Hematopoietic multipotent progenitor cell treated with erythropoietin and hydrocortisone succinate and interleukin-3 and kit ligand, for 6 days (in vitro differentiated cells): ENCODE measurements at regions not wholly inside any gene's neighbourhood (a gene's known extent, or its start where the extent isn't known, plus 50 kb on each side); places are given as distances from the start of the nearest gene placed in this dataset.

Source experiments
- DNase-seq: peaks from one replicate; pipeline ENCODE4 v3.0.0-alpha.2; 2015

- DNase-seq = no peak
Observed at GRCh38 chr19:33948651-33949335, 152.1 kb downstream of the KCTD15 start.

GRCh38 chr19:33950091-33950750, 153.6 kb downstream of the KCTD15 start:
- no peak for DNase-seq

GRCh38 chr19:33953023-33953422, 156.4 kb downstream of the KCTD15 start:
- DNase-seq = no peak

- DNase-seq = no peak
Observed at GRCh38 chr19:33953592-33953991, 156.9 kb downstream of the KCTD15 start.

- no peak for DNase-seq
Observed at GRCh38 chr19:33954686-33955085, 158.0 kb downstream of the KCTD15 start.

- DNase-seq = no peak
Observed at GRCh38 chr19:33956941-33957340, 160.3 kb downstream of the KCTD15 start.

- no peak for DNase-seq
Observed at GRCh38 chr19:33957804-33958203, 161.1 kb downstream of the KCTD15 start.

- no peak for DNase-seq
Observed at GRCh38 chr19:33960566-33960965, 163.9 kb downstream of the KCTD15 start.

- DNase-seq = no peak
Observed at GRCh38 chr19:33962161-33962560, 165.5 kb downstream of the KCTD15 start.

GRCh38 chr19:33963514-33963913, 166.8 kb downstream of the KCTD15 start:
- no peak for DNase-seq

- no peak for DNase-seq
Observed at GRCh38 chr19:33971073-33971472, 174.4 kb downstream of the KCTD15 start.

- no peak for DNase-seq
Observed at GRCh38 chr19:33977756-33978685, 181.4 kb downstream of the KCTD15 start.

GRCh38 chr19:33982706-33983105, 186.0 kb downstream of the KCTD15 start:
- no peak for DNase-seq

- no peak for DNase-seq
Observed at GRCh38 chr19:33988601-33989000, 183.7 kb upstream of the LSM14A start.

GRCh38 chr19:33997690-33998089, 174.6 kb upstream of the LSM14A start:
- DNase-seq = peak; percentile 9

- DNase-seq = no peak
Observed at GRCh38 chr19:33998302-33998701, 174.0 kb upstream of the LSM14A start.

GRCh38 chr19:33998739-33999345, 173.5 kb upstream of the LSM14A start:
- DNase-seq = peak; percentile 44

- no peak for DNase-seq
Observed at GRCh38 chr19:34017024-34017423, 155.3 kb upstream of the LSM14A start.

GRCh38 chr19:34017601-34018000, 154.7 kb upstream of the LSM14A start:
- no peak for DNase-seq

- no peak for DNase-seq
Observed at GRCh38 chr19:34018546-34018945, 153.8 kb upstream of the LSM14A start.

GRCh38 chr19:34023381-34023780, 148.9 kb upstream of the LSM14A start:
- DNase-seq = no peak

GRCh38 chr19:34033880-34034279, 138.4 kb upstream of the LSM14A start:
- DNase-seq = no peak

- DNase-seq = no peak
Observed at GRCh38 chr19:34034318-34034846, 137.9 kb upstream of the LSM14A start.
